ENCODE measurements at regions not wholly inside any gene's neighbourhood (a gene's known extent, or its start where the extent isn't known, plus 50 kb on each side); places are given as distances from the start of the nearest gene placed in this dataset.

GRCh38 chr17:5813357-5813756 is 229.0 kb upstream of the NLRP1 start:
- DNase-seq (ENCODE audit: low spot score): no peak
- in situ Hi-C loops (cut with MboI; ENCODE audit: low pct_unique_long_range_greater_than_20kb, low sequenced_read_pairs, unreplicated experiment): no loop called here
- TF ChIP-seq CTCF (IDR thresholded peaks at IDR 0.05; ENCODE audit: extremely low read depth, insufficient read depth, missing control alignments): no peak

- no peak for DNase-seq (ENCODE audit: low spot score)
- TF ChIP-seq CTCF (IDR thresholded peaks at IDR 0.05; ENCODE audit: extremely low read depth, insufficient read depth, missing control alignments): no peak
- in situ Hi-C loops (cut with MboI; ENCODE audit: low pct_unique_long_range_greater_than_20kb, low sequenced_read_pairs, unreplicated experiment): no loop called here
These were observed 231.1 kb upstream of the NLRP1 start for GRCh38 chr17:5815396-5815795.

- TF ChIP-seq CTCF (IDR thresholded peaks at IDR 0.05; ENCODE audit: extremely low read depth, insufficient read depth, missing control alignments): no peak
- in situ Hi-C loops (cut with MboI; ENCODE audit: low pct_unique_long_range_greater_than_20kb, low sequenced_read_pairs, unreplicated experiment): no loop called here
- no peak for DNase-seq (ENCODE audit: low spot score)
These were observed 232.3 kb upstream of the NLRP1 start for GRCh38 chr17:5816491-5817070.

- no peak for DNase-seq (ENCODE audit: low spot score)
- TF ChIP-seq CTCF (IDR thresholded peaks at IDR 0.05; ENCODE audit: extremely low read depth, insufficient read depth, missing control alignments): no peak
- in situ Hi-C loops (cut with MboI; ENCODE audit: low pct_unique_long_range_greater_than_20kb, low sequenced_read_pairs, unreplicated experiment): no loop called here
These were observed 233.4 kb upstream of the NLRP1 start for GRCh38 chr17:5817475-5818395.

- DNase-seq (ENCODE audit: low spot score): no peak
- in situ Hi-C loops (cut with MboI; ENCODE audit: low pct_unique_long_range_greater_than_20kb, low sequenced_read_pairs, unreplicated experiment): no loop called here
- TF ChIP-seq CTCF (IDR thresholded peaks at IDR 0.05; ENCODE audit: extremely low read depth, insufficient read depth, missing control alignments): no peak
These were observed 235.1 kb upstream of the NLRP1 start for GRCh38 chr17:5819396-5819795.

- DNase-seq (ENCODE audit: low spot score): no peak
- in situ Hi-C loops (cut with MboI; ENCODE audit: low pct_unique_long_range_greater_than_20kb, low sequenced_read_pairs, unreplicated experiment): no loop called here
- TF ChIP-seq CTCF (IDR thresholded peaks at IDR 0.05; ENCODE audit: extremely low read depth, insufficient read depth, missing control alignments): no peak
These were observed 235.8 kb upstream of the NLRP1 start for GRCh38 chr17:5819921-5820685.

Data from GM13977 (cell line).